SK-N-SH treated with all-trans-retinoic acid at 6 μM for 48 hours (cell line): ENCODE measurements at regions not wholly inside any gene's neighbourhood (a gene's known extent, or its start where the extent isn't known, plus 50 kb on each side); places are given as distances from the start of the nearest gene placed in this dataset.

Experiments
- ARNTL ChIP-seq: fragments of 450-650 bp; formaldehyde crosslinking; IDR thresholded peaks from 2 replicates; pipeline ENCODE4 v1.5.0; 2020; ENCODE audit warnings: low read depth, mild to moderate bottlenecking, moderate library complexity, borderline replicate concordance
- BACH2 ChIP-seq: fragments of 250-450 bp; sonication (Bioruptor Pico); IDR thresholded peaks from 2 replicates; pipeline ENCODE4 v1.9.0; 2021; ENCODE audit warnings: mild to moderate bottlenecking, borderline replicate concordance
- CSDC2 ChIP-seq: fragments of 250-450 bp; sonication (Bioruptor Pico); IDR thresholded peaks from 2 replicates; pipeline ENCODE4 v1.5.0; 2020; ENCODE audit warnings: mild to moderate bottlenecking, moderate library complexity
- GLIS3 ChIP-seq: fragments of 250-450 bp; sonication (Bioruptor Pico); IDR thresholded peaks from 2 replicates; pipeline ENCODE4 v1.5.0; 2020; ENCODE audit warnings: mild to moderate bottlenecking, moderate library complexity
- OSR1 ChIP-seq: fragments of 250-450 bp; sonication (Bioruptor Pico); IDR thresholded peaks from 2 replicates; pipeline ENCODE4 v1.8.0; 2022; ENCODE audit warnings: moderate library complexity, mild to moderate bottlenecking, inconsistent platforms
- PATZ1 ChIP-seq: fragments of 250-450 bp; sonication (Bioruptor Pico); IDR thresholded peaks from 2 replicates; pipeline ENCODE4 v1.8.0; 2020; ENCODE audit warnings: mild to moderate bottlenecking, moderate library complexity, borderline replicate concordance
- TSHZ2 ChIP-seq: fragments of 250-450 bp; sonication (Bioruptor Pico); IDR thresholded peaks from 2 replicates; pipeline ENCODE4 v1.5.0; 2020; ENCODE audit warnings: mild to moderate bottlenecking, moderate library complexity
- ZFP3 ChIP-seq: fragments of 250-450 bp; sonication (Bioruptor Pico); IDR thresholded peaks from 2 replicates; pipeline ENCODE4 v1.5.0; 2020; ENCODE audit warnings: mild to moderate bottlenecking, moderate library complexity
- ZFP30 ChIP-seq: fragments of 450-650 bp; formaldehyde crosslinking; IDR thresholded peaks from 2 replicates; pipeline ENCODE4 v1.5.0; 2022; ENCODE audit warnings: mild to moderate bottlenecking, moderate library complexity
- ZNF70 ChIP-seq: fragments of 450-650 bp; formaldehyde crosslinking; IDR thresholded peaks from 2 replicates; pipeline ENCODE4 v1.5.0; 2020; ENCODE audit warnings: mild to moderate bottlenecking, moderate library complexity
- TF ChIP-seq, protein P1 (sequence below): fragments of 250-450 bp; sonication (Bioruptor Pico); IDR thresholded peaks from 2 replicates; pipeline ENCODE4 v1.5.1; 2020; ENCODE audit warnings: low read depth, mild to moderate bottlenecking, moderate library complexity

- TF ChIP-seq ARNTL (CRISPR knock-in tag): no peak
- no peak for TF ChIP-seq CSDC2 (CRISPR knock-in tag)
- no peak for TF ChIP-seq PATZ1
- TF ChIP-seq ZNF70: no peak
- TF ChIP-seq, protein P1, sequence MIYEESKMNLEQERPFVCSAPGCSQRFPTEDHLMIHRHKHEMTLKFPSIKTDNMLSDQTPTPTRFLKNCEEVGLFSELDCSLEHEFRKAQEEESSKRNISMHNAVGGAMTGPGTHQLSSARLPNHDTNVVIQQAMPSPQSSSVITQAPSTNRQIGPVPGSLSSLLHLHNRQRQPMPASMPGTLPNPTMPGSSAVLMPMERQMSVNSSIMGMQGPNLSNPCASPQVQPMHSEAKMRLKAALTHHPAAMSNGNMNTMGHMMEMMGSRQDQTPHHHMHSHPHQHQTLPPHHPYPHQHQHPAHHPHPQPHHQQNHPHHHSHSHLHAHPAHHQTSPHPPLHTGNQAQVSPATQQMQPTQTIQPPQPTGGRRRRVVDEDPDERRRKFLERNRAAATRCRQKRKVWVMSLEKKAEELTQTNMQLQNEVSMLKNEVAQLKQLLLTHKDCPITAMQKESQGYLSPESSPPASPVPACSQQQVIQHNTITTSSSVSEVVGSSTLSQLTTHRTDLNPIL (CRISPR knock-in tag): no peak
- no peak for TF ChIP-seq TSHZ2 (CRISPR knock-in tag)
- TF ChIP-seq OSR1 (CRISPR knock-in tag): no peak
- TF ChIP-seq ZFP3: no peak
- TF ChIP-seq GLIS3: no peak
- no peak for TF ChIP-seq BACH2 (CRISPR knock-in tag)
- TF ChIP-seq ZFP30: no peak
Observed at GRCh38 chr2:12504443-12504842, 212.3 kb upstream of the TRIB2 start.
